Keratinocyte (primary cell): ENCODE measurements at regions not wholly inside any gene's neighbourhood (a gene's known extent, or its start where the extent isn't known, plus 50 kb on each side); places are given as distances from the start of the nearest gene placed in this dataset.

Experiments
- DNase-seq: peaks from one replicate; pipeline ENCODE4 v3.0.0-alpha.2; 2011; ENCODE audit warnings: low read depth, missing footprints, low spot score
- FAIRE-seq: peaks from 2 replicates; lab custom pipeline; 2011; peaks lifted over from hg19 to GRCh38; lab: Jason Lieb, UNC
- H2AFZ ChIP-seq: 2 replicates; pipeline ENCODE4 v1.6.0; 2012; ENCODE audit warnings: low read length, control low read depth, inconsistent platforms; ENCODE audit not compliant: control insufficient read depth
- H3K27ac ChIP-seq: 2 replicates; pipeline ENCODE4 v1.5.1; 2011; ENCODE audit warnings: low read length; ENCODE audit not compliant: control insufficient read depth, insufficient read depth
- H3K27me3 ChIP-seq: 3 replicates; pipeline ENCODE4 v1.6.0; 2011; ENCODE audit warnings: low read length; ENCODE audit not compliant: control insufficient read depth, insufficient read depth; ENCODE audit errors: extremely low read depth
- H3K36me3 ChIP-seq, 2 experiments: 2 replicates in 1 of 2; 3 replicates in 1 of 2; pipeline ENCODE4 v1.5.1; 2011; ENCODE audit warnings: low read length in 2 of 2, mild to moderate bottlenecking in 1 of 2; ENCODE audit not compliant: control insufficient read depth in 2 of 2, insufficient read depth in 2 of 2; ENCODE audit errors: extremely low read depth in 1 of 2
- H3K4me1 ChIP-seq: 3 replicates; pipeline ENCODE4 v1.5.1; 2011; ENCODE audit warnings: low read length; ENCODE audit not compliant: control insufficient read depth, insufficient read depth; ENCODE audit errors: extremely low read depth
- H3K4me2 ChIP-seq: 3 replicates; pipeline ENCODE4 v1.6.0; 2011; ENCODE audit warnings: low read depth, low read length; ENCODE audit not compliant: control insufficient read depth, insufficient read depth; ENCODE audit errors: extremely low read depth
- H3K4me3 ChIP-seq, 3 experiments: fragments of 200-600 bp in 1 of 3; sonication (generic) in 1 of 3; 2 replicates in 2 of 3; 3 replicates in 1 of 3; pipeline ENCODE4 v1.5.1; 2011 to 2016; ENCODE audit warnings: low read length in 3 of 3, mild to moderate bottlenecking in 3 of 3, control low read depth in 2 of 3, inconsistent platforms in 1 of 3, low read depth in 1 of 3, mixed read lengths in 1 of 3, mixed run types in 1 of 3, moderate library complexity in 1 of 3; ENCODE audit not compliant: control insufficient read depth in 2 of 3, insufficient read depth in 2 of 3; ENCODE audit errors: extremely low read depth in 1 of 3
- H3K79me2 ChIP-seq: 2 replicates; pipeline ENCODE4 v1.6.0; 2012; ENCODE audit warnings: low read length; ENCODE audit not compliant: control insufficient read depth, insufficient read depth
- H3K9ac ChIP-seq: 3 replicates; pipeline ENCODE4 v1.6.0; 2011; ENCODE audit warnings: low read length; ENCODE audit not compliant: control insufficient read depth, insufficient read depth; ENCODE audit errors: extremely low read depth
- H3K9me1 ChIP-seq: 3 replicates; pipeline ENCODE4 v1.6.0; 2011; ENCODE audit warnings: low read length; ENCODE audit not compliant: control insufficient read depth, insufficient read depth; ENCODE audit errors: extremely low read depth
- H3K9me3 ChIP-seq: 2 replicates; pipeline ENCODE4 v1.5.1; 2012; ENCODE audit warnings: low read depth, low read length; ENCODE audit not compliant: control insufficient read depth
- H4K20me1 ChIP-seq: 3 replicates; pipeline ENCODE4 v1.6.0; 2011; ENCODE audit warnings: low read length; ENCODE audit not compliant: control insufficient read depth, insufficient read depth; ENCODE audit errors: extremely low read depth
- EZH2 ChIP-seq: IDR thresholded peaks from one replicate; pipeline ENCODE4 v1.6.1; 2012; ENCODE audit warnings: inconsistent platforms, mild to moderate bottlenecking, low read length, moderate library complexity
- dilution Hi-C: fragments of 300-500 bp; cut with MboI; formaldehyde crosslinking; loops from one replicate; pipeline ENCODE4 v1.7.0; 2020; ENCODE audit warnings: low sequenced_read_pairs; ENCODE audit not compliant: extremely low pct_ligation_motif_present
- TF ChIP-seq, protein P1 (sequence below), 3 experiments: IDR thresholded peaks in 1 of 3; conservative IDR thresholded peaks in 1 of 3; optimal IDR thresholded peaks in 1 of 3; 2 replicates in 2 of 3; 3 replicates in 1 of 3; pipeline versions ENCODE3 to v1.5.1; 2011; ENCODE audit warnings: low read length in 3 of 3, mild to moderate bottlenecking in 3 of 3, moderate library complexity in 2 of 3, control low read depth in 1 of 3, inconsistent platforms in 1 of 3; ENCODE audit not compliant: insufficient read depth in 2 of 3; ENCODE audit errors: extremely low read depth in 1 of 3

DNA sequence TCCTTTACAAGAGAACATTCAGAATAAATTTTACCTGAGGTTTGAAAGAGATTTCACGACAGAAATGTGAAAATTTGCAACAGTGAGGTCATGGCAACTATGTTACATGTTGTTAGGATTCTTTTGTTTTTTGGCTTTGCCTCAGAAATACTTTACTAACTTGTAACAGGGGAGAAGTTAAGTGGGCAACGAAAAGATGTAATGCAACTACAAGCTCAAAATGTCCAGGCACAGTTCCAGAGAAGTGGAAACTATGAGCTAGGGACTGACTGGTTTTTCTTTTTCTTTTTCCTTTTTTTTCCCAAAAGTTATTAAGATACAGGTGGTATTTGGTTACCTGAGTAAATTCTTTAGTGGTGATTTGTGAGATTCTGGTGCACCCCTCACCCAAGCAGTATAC is 111.5 kb upstream of the PPP2R3A start:
- no peak for FAIRE-seq

DNA sequence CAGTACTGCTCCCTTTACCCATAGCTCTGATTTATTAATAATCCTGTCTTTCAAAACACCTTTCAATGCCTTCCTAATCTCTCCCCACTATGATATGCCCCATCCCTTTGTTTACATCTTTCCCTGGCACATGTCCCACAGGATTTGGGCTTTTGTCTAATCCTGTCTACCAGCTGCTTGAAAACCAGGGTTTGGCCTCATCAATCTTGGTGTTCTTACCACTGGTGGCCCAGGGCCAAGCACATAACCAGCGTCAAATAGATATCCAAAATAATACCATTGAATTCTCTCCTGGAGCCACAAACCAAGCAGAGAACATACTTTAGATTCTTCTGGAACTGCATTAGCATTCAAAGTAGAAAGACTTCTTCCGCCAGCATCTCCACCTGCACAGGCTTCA is 104.8 kb upstream of the PPP2R3A start:
- no peaks in the 10 kb centered on the region for H3K79me2 ChIP-seq
- no peak overlapping the region for H3K9ac ChIP-seq
- H3K27ac ChIP-seq, result no peak overlapping the region
- H2AFZ ChIP-seq, result no peak overlapping the region
- no peaks in the 10 kb centered on the region for H3K4me1 ChIP-seq
- H3K9me3 ChIP-seq, result no peaks in the 10 kb centered on the region
- H3K4me3 ChIP-seq, result no peak overlapping the region
- no peaks in the 10 kb centered on the region for H3K9me1 ChIP-seq
- no peak overlapping the region for H3K4me2 ChIP-seq
- FAIRE-seq, result no peak
- no peaks in the 10 kb centered on the region for H3K36me3 ChIP-seq
- H3K27me3 ChIP-seq, result peaks cover 3% of the 10 kb centered on the region
- H4K20me1 ChIP-seq, result no peaks in the 10 kb centered on the region
- dilution Hi-C loops, result no loop called here
- no peak for TF ChIP-seq EZH2
- TF ChIP-seq, protein P1, sequence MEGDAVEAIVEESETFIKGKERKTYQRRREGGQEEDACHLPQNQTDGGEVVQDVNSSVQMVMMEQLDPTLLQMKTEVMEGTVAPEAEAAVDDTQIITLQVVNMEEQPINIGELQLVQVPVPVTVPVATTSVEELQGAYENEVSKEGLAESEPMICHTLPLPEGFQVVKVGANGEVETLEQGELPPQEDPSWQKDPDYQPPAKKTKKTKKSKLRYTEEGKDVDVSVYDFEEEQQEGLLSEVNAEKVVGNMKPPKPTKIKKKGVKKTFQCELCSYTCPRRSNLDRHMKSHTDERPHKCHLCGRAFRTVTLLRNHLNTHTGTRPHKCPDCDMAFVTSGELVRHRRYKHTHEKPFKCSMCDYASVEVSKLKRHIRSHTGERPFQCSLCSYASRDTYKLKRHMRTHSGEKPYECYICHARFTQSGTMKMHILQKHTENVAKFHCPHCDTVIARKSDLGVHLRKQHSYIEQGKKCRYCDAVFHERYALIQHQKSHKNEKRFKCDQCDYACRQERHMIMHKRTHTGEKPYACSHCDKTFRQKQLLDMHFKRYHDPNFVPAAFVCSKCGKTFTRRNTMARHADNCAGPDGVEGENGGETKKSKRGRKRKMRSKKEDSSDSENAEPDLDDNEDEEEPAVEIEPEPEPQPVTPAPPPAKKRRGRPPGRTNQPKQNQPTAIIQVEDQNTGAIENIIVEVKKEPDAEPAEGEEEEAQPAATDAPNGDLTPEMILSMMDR (optimal IDR thresholded peaks at IDR 0.05 in 1 of 3, IDR thresholded peaks at IDR 0.05 in 1 of 3, conservative IDR thresholded peaks at IDR 0.05 in 1 of 3; ENCODE audit: extremely low read depth in 1 of 3, insufficient read depth in 2 of 3, low read length in 3 of 3), result no peak
- DNase-seq, result no peak

More for the DNA sequence above, 111.5 kb upstream of the PPP2R3A start:
- H3K4me2 ChIP-seq, result no peak overlapping the region
- DNase-seq, result no peak
- H3K27me3 ChIP-seq, result peaks cover 3% of the 10 kb centered on the region
- H3K79me2 ChIP-seq, result no peaks in the 10 kb centered on the region
- H2AFZ ChIP-seq, result no peak overlapping the region
- no peak overlapping the region for H3K4me3 ChIP-seq
- dilution Hi-C loops, result no loop called here
- no peaks in the 10 kb centered on the region for H3K9me1 ChIP-seq
- no peak overlapping the region for H3K9ac ChIP-seq
- no peaks in the 10 kb centered on the region for H4K20me1 ChIP-seq
- H3K36me3 ChIP-seq, result no peaks in the 10 kb centered on the region
- TF ChIP-seq, protein P1 (optimal IDR thresholded peaks at IDR 0.05 in 1 of 3, IDR thresholded peaks at IDR 0.05 in 1 of 3, conservative IDR thresholded peaks at IDR 0.05 in 1 of 3; ENCODE audit: extremely low read depth in 1 of 3, insufficient read depth in 2 of 3, low read length in 3 of 3), result no peak
- TF ChIP-seq EZH2, result no peak
- H3K9me3 ChIP-seq, result no peaks in the 10 kb centered on the region
- no peaks in the 10 kb centered on the region for H3K4me1 ChIP-seq
- H3K27ac ChIP-seq, result no peak overlapping the region
